Liver (tissue), 8 donors: ENCODE measurements at regions not wholly inside any gene's neighbourhood (a gene's known extent, or its start where the extent isn't known, plus 50 kb on each side); places are given as distances from the start of the nearest gene placed in this dataset.
"Not testable (repeated sequence)": the region's sequence is repeated elsewhere in the genome, so short reads cannot be mapped to it uniquely, and the experiment has no call there.

Experiments used
- DNase-seq: peaks from one replicate; pipeline ENCODE4 v3.0.0-alpha.2; 2017; ENCODE audit warnings: low spot score
- H3K27ac ChIP-seq, 2 donors: one replicate each; pipeline ENCODE4 v1.7.0; 2013; ENCODE audit warnings: inconsistent platforms in 2 of 2, low read length in 2 of 2, control low read depth in 1 of 2, low read depth in 1 of 2, mild to moderate bottlenecking in 1 of 2
- H3K27me3 ChIP-seq, 4 donors: one replicate each; pipeline versions ENCODE4 v1.6.1 to v1.7.0; 2013; ENCODE audit warnings: low read length in 3 of 4, inconsistent platforms in 1 of 4, mild to moderate bottlenecking in 1 of 4, moderate library complexity in 1 of 4; ENCODE audit not compliant: control insufficient read depth in 4 of 4, insufficient read depth in 4 of 4
- H3K36me3 ChIP-seq, 4 donors: one replicate each; pipeline versions ENCODE4 v1.6.1 to v1.7.0; 2013; ENCODE audit warnings: low read length in 3 of 4, mild to moderate bottlenecking in 3 of 4, low read depth in 1 of 4, moderate library complexity in 1 of 4; ENCODE audit not compliant: control insufficient read depth in 4 of 4, insufficient read depth in 3 of 4
- H3K4me1 ChIP-seq, 4 donors: one replicate each; pipeline versions ENCODE4 v1.6.1 to v1.7.0; 2013; ENCODE audit warnings: low read length in 3 of 4, mild to moderate bottlenecking in 3 of 4, moderate library complexity in 1 of 4; ENCODE audit not compliant: control insufficient read depth in 4 of 4, insufficient read depth in 4 of 4
- H3K4me3 ChIP-seq, 3 donors: one replicate each; pipeline versions ENCODE4 v1.6.1 to v1.7.0; 2013; ENCODE audit warnings: low read length in 3 of 3, control low read depth in 1 of 3, low read depth in 1 of 3, mild to moderate bottlenecking in 1 of 3
- H3K9ac ChIP-seq, 2 donors: one replicate each; pipeline ENCODE4 v1.7.0; 2013; ENCODE audit warnings: low read length in 2 of 2, mild to moderate bottlenecking in 2 of 2, moderate library complexity in 2 of 2, control low read depth in 1 of 2, low read depth in 1 of 2
- H3K9me3 ChIP-seq, 4 donors: one replicate each; pipeline versions ENCODE4 v1.6.1 to v1.7.0; 2013; ENCODE audit warnings: low read length in 3 of 4; ENCODE audit not compliant: control insufficient read depth in 4 of 4
- FOXA1 ChIP-seq: IDR thresholded peaks from 2 replicates; pipeline ENCODE4 v1.6.1; 2016; ENCODE audit warnings: antibody characterized with exemption
- GABPA ChIP-seq, 2 donors: IDR thresholded peaks in 1 of 2; conservative IDR thresholded peaks in 1 of 2; 2 replicates each; pipeline ENCODE4 v1.6.1; 2016; ENCODE audit warnings: antibody characterized with exemption in 2 of 2, mild to moderate bottlenecking in 1 of 2, moderate library complexity in 1 of 2
- HNF4A ChIP-seq, 2 donors: conservative IDR thresholded peaks; 2 replicates each; pipeline ENCODE4 v1.6.1; 2016; ENCODE audit warnings: antibody characterized with exemption in 2 of 2, mild to moderate bottlenecking in 2 of 2
- NR2F2 ChIP-seq: IDR thresholded peaks from 2 replicates; pipeline ENCODE4 v1.6.1; 2016; ENCODE audit warnings: antibody characterized with exemption
- RXRA ChIP-seq, 2 donors: IDR thresholded peaks; 2 replicates each; pipeline ENCODE4 v1.6.1; 2017 to 2018; ENCODE audit warnings: antibody characterized with exemption in 2 of 2, mild to moderate bottlenecking in 1 of 2
- SP1 ChIP-seq: IDR thresholded peaks from 2 replicates; pipeline ENCODE4 v1.6.1; 2018; ENCODE audit warnings: antibody characterized with exemption, mild to moderate bottlenecking
- TAF1 ChIP-seq: conservative IDR thresholded peaks from 2 replicates; pipeline ENCODE4 v1.6.1; 2016; ENCODE audit warnings: antibody characterized with exemption, mild to moderate bottlenecking
- YY1 ChIP-seq: IDR thresholded peaks from 2 replicates; pipeline ENCODE4 v1.6.1; 2016; ENCODE audit warnings: antibody characterized with exemption, mild to moderate bottlenecking
- WGBS: extraction: QIAGEN DNeasy Blood & Tissue Kit; methylation state at CpG from one replicate; pipeline ENCODE4 v1.1.7; 2013; 5-methylcytosine and 5-hydroxymethylcytosine counted together
- TF ChIP-seq, protein P1 (sequence below): fragments of 150-350 bp; IDR thresholded peaks from 2 replicates; pipeline ENCODE4 v1.5.1; 2017; ENCODE audit warnings: improper control_type of control experiment, low read depth, low read length; ENCODE audit not compliant: missing input control
- TF ChIP-seq, protein P2 (sequence below): IDR thresholded peaks from 2 replicates; pipeline ENCODE4 v1.6.1; 2016; ENCODE audit warnings: antibody characterized with exemption
- TF ChIP-seq, protein P3 (sequence below): IDR thresholded peaks from 2 replicates; pipeline ENCODE4 v1.6.1; 2016; ENCODE audit warnings: antibody characterized with exemption, mild to moderate bottlenecking
- TF ChIP-seq, protein P4 (sequence below): IDR thresholded peaks from 2 replicates; pipeline ENCODE4 v1.6.1; 2016; ENCODE audit warnings: antibody characterized with exemption
- donor health status: healthy.
- donor health status: healthy.
- donor health status: healthy.
- donor health status: healthy.
- donor health status: healthy.

DNA sequence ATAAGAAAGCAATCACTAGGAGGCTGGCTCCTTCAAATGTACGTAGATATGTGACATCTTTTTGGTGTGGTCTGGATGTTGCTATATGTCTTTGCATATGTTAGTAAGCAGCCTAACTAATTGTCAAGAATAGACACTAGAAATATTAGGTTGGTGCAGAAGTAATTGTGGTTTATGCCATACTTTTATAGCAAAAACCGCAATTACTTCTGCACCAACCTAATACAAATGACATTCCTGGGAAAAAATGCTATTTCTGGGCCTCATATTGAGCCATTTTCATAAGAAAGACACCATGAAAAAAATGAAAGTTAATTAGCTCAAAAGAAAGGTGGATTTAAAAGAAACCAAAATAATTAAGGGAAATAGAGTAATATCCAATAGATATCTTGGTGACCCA, 555.8 kb downstream of the ZNF385D start (continued):
- TF ChIP-seq, protein P1, sequence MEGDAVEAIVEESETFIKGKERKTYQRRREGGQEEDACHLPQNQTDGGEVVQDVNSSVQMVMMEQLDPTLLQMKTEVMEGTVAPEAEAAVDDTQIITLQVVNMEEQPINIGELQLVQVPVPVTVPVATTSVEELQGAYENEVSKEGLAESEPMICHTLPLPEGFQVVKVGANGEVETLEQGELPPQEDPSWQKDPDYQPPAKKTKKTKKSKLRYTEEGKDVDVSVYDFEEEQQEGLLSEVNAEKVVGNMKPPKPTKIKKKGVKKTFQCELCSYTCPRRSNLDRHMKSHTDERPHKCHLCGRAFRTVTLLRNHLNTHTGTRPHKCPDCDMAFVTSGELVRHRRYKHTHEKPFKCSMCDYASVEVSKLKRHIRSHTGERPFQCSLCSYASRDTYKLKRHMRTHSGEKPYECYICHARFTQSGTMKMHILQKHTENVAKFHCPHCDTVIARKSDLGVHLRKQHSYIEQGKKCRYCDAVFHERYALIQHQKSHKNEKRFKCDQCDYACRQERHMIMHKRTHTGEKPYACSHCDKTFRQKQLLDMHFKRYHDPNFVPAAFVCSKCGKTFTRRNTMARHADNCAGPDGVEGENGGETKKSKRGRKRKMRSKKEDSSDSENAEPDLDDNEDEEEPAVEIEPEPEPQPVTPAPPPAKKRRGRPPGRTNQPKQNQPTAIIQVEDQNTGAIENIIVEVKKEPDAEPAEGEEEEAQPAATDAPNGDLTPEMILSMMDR: no peak
- TF ChIP-seq, protein P2, sequence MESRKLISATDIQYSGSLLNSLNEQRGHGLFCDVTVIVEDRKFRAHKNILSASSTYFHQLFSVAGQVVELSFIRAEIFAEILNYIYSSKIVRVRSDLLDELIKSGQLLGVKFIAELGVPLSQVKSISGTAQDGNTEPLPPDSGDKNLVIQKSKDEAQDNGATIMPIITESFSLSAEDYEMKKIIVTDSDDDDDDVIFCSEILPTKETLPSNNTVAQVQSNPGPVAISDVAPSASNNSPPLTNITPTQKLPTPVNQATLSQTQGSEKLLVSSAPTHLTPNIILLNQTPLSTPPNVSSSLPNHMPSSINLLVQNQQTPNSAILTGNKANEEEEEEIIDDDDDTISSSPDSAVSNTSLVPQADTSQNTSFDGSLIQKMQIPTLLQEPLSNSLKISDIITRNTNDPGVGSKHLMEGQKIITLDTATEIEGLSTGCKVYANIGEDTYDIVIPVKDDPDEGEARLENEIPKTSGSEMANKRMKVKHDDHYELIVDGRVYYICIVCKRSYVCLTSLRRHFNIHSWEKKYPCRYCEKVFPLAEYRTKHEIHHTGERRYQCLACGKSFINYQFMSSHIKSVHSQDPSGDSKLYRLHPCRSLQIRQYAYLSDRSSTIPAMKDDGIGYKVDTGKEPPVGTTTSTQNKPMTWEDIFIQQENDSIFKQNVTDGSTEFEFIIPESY: no peak
- TF ChIP-seq GABPA (IDR thresholded peaks at IDR 0.05 in 1 of 2, conservative IDR thresholded peaks at IDR 0.05 in 1 of 2) (no peak), TAF1 (no peak), HNF4A (conservative IDR thresholded peaks at IDR 0.05) (no peak), RXRA (IDR thresholded peaks at IDR 0.05) (no peak)

DNA sequence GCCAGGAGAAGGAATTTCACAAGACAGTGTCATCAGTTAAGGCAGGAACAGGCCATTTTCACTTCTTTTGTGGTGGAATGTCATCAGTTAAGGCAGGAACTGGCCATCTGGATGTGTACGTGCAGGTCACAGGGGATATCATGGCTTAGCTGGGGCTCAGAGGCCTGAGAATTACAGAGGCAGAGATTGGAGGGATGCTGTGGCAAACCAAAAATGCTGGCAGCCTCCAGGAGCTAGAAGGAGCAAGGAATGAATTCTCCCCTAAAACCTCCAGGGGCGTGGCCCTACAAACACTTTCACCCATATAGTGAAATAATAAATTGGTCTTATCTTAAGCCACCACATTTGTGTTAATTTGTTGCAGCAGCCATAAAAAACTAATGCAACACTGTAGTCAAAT, 557.0 kb downstream of the ZNF385D start:
- H3K9me3 ChIP-seq, DNase-seq, H3K4me1 ChIP-seq, H3K27me3 ChIP-seq, H3K36me3 ChIP-seq, H3K4me3 ChIP-seq, H3K9ac ChIP-seq, H3K27ac ChIP-seq: not testable (repeated sequence)
- WGBS: 64% methylated on average over 2 of the region's 2 CpGs

DNA sequence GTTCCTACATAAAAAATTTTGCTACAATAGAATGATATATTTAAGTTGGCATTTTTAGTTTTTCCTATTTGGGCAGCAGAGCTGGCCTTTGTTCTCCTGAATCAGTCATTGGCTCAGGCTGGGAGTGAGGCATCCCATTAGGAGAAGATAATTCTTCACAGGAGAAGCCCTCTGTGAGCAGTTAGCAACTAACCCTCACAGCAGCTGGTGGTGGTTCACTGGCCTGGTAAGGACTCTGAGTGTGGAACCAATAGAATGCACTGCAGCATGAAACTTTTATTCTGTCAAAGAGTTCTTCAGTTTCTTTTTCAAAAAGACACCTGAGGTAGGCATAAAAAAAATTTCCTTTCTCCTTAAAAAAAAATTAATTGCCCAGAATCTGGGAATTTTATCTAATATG, 562.6 kb downstream of the ZNF385D start:
- H3K4me3 ChIP-seq: no peak overlapping the region
- no peaks in the 10 kb centered on the region for H3K9me3 ChIP-seq
- H3K9ac ChIP-seq: no peak overlapping the region
- no peaks in the 10 kb centered on the region for H3K36me3 ChIP-seq
- TF ChIP-seq, protein P3, sequence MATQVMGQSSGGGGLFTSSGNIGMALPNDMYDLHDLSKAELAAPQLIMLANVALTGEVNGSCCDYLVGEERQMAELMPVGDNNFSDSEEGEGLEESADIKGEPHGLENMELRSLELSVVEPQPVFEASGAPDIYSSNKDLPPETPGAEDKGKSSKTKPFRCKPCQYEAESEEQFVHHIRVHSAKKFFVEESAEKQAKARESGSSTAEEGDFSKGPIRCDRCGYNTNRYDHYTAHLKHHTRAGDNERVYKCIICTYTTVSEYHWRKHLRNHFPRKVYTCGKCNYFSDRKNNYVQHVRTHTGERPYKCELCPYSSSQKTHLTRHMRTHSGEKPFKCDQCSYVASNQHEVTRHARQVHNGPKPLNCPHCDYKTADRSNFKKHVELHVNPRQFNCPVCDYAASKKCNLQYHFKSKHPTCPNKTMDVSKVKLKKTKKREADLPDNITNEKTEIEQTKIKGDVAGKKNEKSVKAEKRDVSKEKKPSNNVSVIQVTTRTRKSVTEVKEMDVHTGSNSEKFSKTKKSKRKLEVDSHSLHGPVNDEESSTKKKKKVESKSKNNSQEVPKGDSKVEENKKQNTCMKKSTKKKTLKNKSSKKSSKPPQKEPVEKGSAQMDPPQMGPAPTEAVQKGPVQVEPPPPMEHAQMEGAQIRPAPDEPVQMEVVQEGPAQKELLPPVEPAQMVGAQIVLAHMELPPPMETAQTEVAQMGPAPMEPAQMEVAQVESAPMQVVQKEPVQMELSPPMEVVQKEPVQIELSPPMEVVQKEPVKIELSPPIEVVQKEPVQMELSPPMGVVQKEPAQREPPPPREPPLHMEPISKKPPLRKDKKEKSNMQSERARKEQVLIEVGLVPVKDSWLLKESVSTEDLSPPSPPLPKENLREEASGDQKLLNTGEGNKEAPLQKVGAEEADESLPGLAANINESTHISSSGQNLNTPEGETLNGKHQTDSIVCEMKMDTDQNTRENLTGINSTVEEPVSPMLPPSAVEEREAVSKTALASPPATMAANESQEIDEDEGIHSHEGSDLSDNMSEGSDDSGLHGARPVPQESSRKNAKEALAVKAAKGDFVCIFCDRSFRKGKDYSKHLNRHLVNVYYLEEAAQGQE: no peak
- TF ChIP-seq YY1 (no peak), FOXA1 (no peak), HNF4A (conservative IDR thresholded peaks at IDR 0.05) (no peak), TAF1 (no peak), NR2F2 (no peak), SP1 (no peak), GABPA (IDR thresholded peaks at IDR 0.05 in 1 of 2, conservative IDR thresholded peaks at IDR 0.05 in 1 of 2) (no peak)
- TF ChIP-seq, protein P4, sequence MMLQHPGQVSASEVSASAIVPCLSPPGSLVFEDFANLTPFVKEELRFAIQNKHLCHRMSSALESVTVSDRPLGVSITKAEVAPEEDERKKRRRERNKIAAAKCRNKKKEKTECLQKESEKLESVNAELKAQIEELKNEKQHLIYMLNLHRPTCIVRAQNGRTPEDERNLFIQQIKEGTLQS: no peak
- H3K27ac ChIP-seq: no peak overlapping the region
- DNase-seq: no peak
- no peaks in the 10 kb centered on the region for H3K4me1 ChIP-seq
- H3K27me3 ChIP-seq: no peaks in the 10 kb centered on the region
